Ectodermal cell (in vitro differentiated cells): ENCODE measurements at regions not wholly inside any gene's neighbourhood (a gene's known extent, or its start where the extent isn't known, plus 50 kb on each side); places are given as distances from the start of the nearest gene placed in this dataset.

Source experiments
- H3K27ac ChIP-seq: 2 replicates; pipeline ENCODE4 v1.7.0; 2013; ENCODE audit warnings: mild to moderate bottlenecking, low read depth, low read length; ENCODE audit not compliant: insufficient read depth, poor library complexity, severe bottlenecking
- H3K27me3 ChIP-seq: 2 replicates; pipeline ENCODE4 v1.7.0; 2013; ENCODE audit warnings: mild to moderate bottlenecking, low read length; ENCODE audit not compliant: insufficient read depth, control insufficient read depth, poor library complexity, severe bottlenecking
- H3K36me3 ChIP-seq: one replicate; pipeline ENCODE4 v1.7.0; 2013; ENCODE audit warnings: low read length; ENCODE audit not compliant: control insufficient read depth, insufficient read depth
- H3K4me1 ChIP-seq: one replicate; pipeline ENCODE4 v1.7.0; 2013; ENCODE audit warnings: low read length; ENCODE audit not compliant: control insufficient read depth, insufficient read depth
- H3K4me3 ChIP-seq: 2 replicates; pipeline ENCODE4 v1.7.0; 2013; ENCODE audit warnings: low read depth, low read length, control low read depth; ENCODE audit not compliant: insufficient read depth
- H3K9me3 ChIP-seq: 2 replicates; pipeline ENCODE4 v1.7.0; 2013; ENCODE audit warnings: mild to moderate bottlenecking, low read length, moderate library complexity; ENCODE audit not compliant: control insufficient read depth
- WGBS, 2 experiments: methylation state at CpG; one replicate each; pipeline ENCODE4 v1.1.7; 2013; ENCODE audit warnings: missing lambda C conversion rate in 2 of 2; 5-methylcytosine and 5-hydroxymethylcytosine counted together

DNA sequence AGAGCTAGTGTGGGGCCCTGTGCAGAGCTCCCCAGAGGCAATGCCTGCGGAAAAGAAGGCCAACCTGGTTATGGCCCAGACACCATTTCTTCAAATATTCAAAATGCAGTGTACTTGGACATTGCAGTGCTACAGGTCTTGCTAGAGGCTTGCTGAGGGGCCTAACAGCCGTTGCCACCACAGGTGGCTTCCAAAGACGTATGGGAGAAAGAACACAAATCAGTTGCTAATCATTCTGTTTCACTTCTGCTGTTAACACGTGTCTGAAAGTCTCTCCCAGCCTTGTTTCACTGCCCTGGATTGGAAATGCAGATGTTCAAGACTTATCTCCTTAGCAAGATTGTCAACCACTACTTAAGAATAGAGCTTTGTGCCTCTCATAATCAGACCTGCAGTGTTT is 925.9 kb downstream of the GALC start:
- 73 to 78% methylated on average over 4 of the region's 4 CpGs for WGBS, 2 experiments
- H3K4me1 ChIP-seq = no peaks in the 10 kb centered on the region
- H3K27me3 ChIP-seq = no peaks in the 10 kb centered on the region
- no peak overlapping the region for H3K27ac ChIP-seq
- H3K9me3 ChIP-seq = no peaks in the 10 kb centered on the region
- no peak overlapping the region for H3K4me3 ChIP-seq
- H3K36me3 ChIP-seq = no peaks in the 10 kb centered on the region

DNA sequence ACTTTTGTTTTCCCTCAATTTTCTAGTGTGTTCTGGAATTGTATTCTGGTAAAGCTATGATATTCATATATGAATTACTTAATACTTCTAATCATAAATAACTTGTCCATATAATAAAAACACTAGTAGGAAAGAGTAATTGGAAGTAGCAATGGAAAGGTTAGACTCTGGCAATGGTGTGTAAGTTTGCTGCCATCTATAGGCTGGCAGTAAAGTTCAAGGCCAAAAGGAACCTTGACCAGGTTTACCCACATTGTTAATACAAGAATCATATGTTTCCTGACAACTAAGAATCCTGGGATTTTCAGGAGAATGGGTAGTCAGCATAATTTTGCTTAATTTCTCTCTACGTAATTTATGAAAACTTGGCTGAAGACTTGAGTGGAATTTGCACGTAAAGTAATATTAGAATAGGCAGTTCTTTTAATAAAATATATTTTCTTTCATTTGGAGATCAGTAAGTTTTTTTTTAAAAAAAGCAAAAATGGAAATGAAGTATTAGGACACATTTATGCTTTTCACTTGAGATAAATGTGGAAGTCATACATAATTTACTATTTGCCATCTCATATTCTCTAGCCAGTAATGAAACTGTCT is 926.7 kb downstream of the GALC start:
- H3K4me1 ChIP-seq = no peaks in the 10 kb centered on the region
- 80 to 100% methylated on average over 1 of the region's 2 CpGs for WGBS, 2 experiments

DNA sequence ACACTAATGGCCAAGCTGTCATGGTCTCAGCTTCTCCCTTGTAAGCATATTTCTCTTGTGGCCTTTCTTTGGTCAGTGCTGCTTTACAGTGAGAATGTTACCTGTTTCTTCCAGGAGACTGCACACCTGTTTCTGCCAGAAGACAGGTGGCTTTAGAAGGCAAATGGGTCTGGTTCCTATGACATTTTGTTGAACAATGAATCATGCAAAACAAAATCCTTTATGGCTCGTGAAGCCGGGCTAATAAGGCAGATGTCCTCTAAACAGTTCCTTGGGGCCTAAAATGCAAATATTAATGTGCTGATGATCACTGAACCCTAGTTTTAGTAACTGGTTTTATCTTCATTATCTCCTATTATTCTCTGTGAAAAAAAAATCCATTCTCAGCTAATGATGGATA is 927.6 kb downstream of the GALC start:
- H3K4me1 ChIP-seq = no peaks in the 10 kb centered on the region
- WGBS, 2 experiments = 94 to 100% methylated on average over 2 of the region's 2 CpGs
- no peak overlapping the region for H3K4me3 ChIP-seq
- H3K36me3 ChIP-seq = no peaks in the 10 kb centered on the region
- H3K9me3 ChIP-seq = no peaks in the 10 kb centered on the region
- no peak overlapping the region for H3K27ac ChIP-seq
- no peaks in the 10 kb centered on the region for H3K27me3 ChIP-seq

More for the DNA sequence above, 926.7 kb downstream of the GALC start:
- H3K4me3 ChIP-seq = no peak overlapping the region
- H3K27ac ChIP-seq = no peak overlapping the region
- no peaks in the 10 kb centered on the region for H3K36me3 ChIP-seq
- no peaks in the 10 kb centered on the region for H3K9me3 ChIP-seq
- no peaks in the 10 kb centered on the region for H3K27me3 ChIP-seq

- Histone ChIP-seq H3K27ac (no peak overlapping the region), H3K36me3 (no peaks in the 10 kb centered on the region), H3K9me3 (no peaks in the 10 kb centered on the region), H3K4me3 (no peak overlapping the region), H3K27me3 (no peaks in the 10 kb centered on the region), H3K4me1 (no peaks in the 10 kb centered on the region)
- WGBS, 2 experiments = no CpG with 5 or more reads among the region's 1 CpG
These were observed 929.8 kb downstream of the GALC start for GRCh38 chr14:87063181-87063580.

DNA sequence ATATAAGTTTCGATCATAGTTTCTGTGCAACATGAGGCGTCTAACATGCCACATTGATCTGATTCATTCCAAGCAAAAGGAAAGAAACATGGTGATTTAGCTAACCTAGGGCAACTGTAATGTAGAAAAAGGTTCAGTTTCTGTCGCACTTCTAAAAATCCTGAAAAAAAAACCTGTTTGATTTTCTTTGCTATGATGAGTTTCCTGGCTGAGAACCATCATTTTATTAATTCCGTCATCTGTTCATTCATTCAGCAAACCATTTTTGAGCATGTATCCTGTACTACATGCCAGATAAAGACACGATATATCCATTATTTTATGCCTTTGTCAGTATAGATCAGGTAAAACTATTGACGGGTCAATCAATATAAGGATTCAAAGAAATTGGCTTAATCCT is 932.6 kb downstream of the GALC start:
- Histone ChIP-seq H3K4me1 (no peaks in the 10 kb centered on the region), H3K27me3 (no peaks in the 10 kb centered on the region), H3K27ac (no peak overlapping the region), H3K4me3 (no peak overlapping the region), H3K9me3 (no peaks in the 10 kb centered on the region), H3K36me3 (no peaks in the 10 kb centered on the region)
- 94 to 96% methylated on average over 4 to 6 of the region's 6 CpGs for WGBS, 2 experiments

DNA sequence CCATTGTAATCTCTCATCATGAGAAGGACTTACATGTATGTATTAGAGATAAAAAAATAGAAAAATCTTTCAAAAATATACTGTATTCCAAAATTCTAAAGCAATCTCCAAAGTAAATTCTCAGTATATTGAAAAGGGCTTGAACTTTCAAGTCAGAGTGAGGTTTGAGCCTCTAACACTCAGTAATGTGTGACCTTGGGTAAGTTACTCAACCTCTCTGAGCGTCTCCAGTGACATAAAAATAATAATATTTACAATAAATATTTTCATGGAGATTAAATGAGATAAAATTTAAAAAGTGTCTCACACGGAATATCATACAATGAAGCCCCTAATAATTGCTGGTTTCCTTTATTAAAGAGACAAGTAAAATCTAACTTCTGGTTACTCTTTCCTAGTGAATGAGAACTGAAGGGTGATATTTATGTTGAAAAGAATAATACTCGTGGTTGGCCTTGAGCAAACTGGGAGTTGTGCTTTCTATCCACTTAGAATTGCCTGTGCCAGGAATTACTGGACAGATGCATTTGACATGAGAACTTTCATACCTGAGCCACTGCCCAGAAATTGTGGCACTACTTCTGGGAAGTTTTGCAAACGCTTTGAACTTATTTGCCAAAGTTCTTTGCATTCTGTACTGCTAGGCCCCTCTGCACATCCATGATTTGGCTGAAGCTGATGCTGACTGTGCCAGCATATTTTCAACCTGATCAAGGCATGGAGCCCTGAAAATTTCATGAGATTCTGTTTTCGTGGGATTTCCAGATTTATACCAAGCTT is 933.7 kb downstream of the GALC start:
- H3K36me3 ChIP-seq = no peaks in the 10 kb centered on the region
- 91 to 95% methylated on average over 3 of the region's 5 CpGs for WGBS, 2 experiments
- H3K27ac ChIP-seq = no peak overlapping the region
- no peaks in the 10 kb centered on the region for H3K9me3 ChIP-seq
- H3K27me3 ChIP-seq = no peaks in the 10 kb centered on the region
- no peaks in the 10 kb centered on the region for H3K4me1 ChIP-seq
- no peak overlapping the region for H3K4me3 ChIP-seq

- Histone ChIP-seq H3K4me3 (no peak overlapping the region), H3K9me3 (no peaks in the 10 kb centered on the region), H3K27ac (no peak overlapping the region), H3K36me3 (no peaks in the 10 kb centered on the region), H3K4me1 (no peaks in the 10 kb centered on the region), H3K27me3 (no peaks in the 10 kb centered on the region)
- WGBS, 2 experiments = 56 to 70% methylated on average over 2 of the region's 2 CpGs
These were observed 938.0 kb downstream of the GALC start for GRCh38 chr14:87055007-87055406.

DNA sequence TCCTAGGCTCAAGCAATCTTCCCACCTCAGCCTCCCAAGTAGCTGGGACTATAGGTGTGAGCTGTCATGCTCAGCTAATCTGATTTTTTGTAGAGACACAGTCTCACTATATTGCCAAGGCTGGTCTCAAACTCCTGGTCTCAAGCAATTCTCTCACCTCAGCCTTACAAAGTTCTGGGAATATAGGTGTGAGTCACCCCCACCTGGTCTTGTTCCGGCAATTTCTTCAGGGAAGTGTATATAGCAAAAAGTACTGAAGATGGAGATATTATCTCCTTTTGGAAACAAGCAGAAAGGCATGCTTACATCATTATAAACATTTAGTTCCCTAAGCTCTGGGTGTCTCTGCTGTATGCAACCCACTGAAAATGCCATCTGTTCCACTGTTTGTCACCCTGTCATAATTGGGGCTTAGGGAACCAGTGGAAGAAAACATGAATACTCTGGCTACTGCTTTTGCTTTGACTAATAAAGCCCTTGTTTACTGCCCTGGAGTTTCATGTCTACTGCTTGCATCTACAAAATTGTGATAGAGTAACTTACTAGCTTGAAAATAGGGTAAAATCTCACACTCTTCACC is 940.2 kb downstream of the GALC start:
- 83 to 100% methylated on average over 1 of the region's 1 CpG for WGBS, 2 experiments
- H3K36me3 ChIP-seq = no peaks in the 10 kb centered on the region
- H3K9me3 ChIP-seq = no peaks in the 10 kb centered on the region
- no peak overlapping the region for H3K4me3 ChIP-seq
- H3K27me3 ChIP-seq = no peaks in the 10 kb centered on the region
- no peak overlapping the region for H3K27ac ChIP-seq
- H3K4me1 ChIP-seq = no peaks in the 10 kb centered on the region

- Histone ChIP-seq H3K9me3 (no peaks in the 10 kb centered on the region), H3K27ac (no peak overlapping the region), H3K36me3 (no peaks in the 10 kb centered on the region), H3K4me3 (no peak overlapping the region), H3K4me1 (no peaks in the 10 kb centered on the region), H3K27me3 (no peaks in the 10 kb centered on the region)
- 91 to 92% methylated on average over 1 of the region's 1 CpG for WGBS, 2 experiments
These were observed 942.6 kb downstream of the GALC start for GRCh38 chr14:87050421-87050820.

- Histone ChIP-seq H3K9me3 (no peaks in the 10 kb centered on the region), H3K27me3 (no peaks in the 10 kb centered on the region), H3K27ac (no peak overlapping the region), H3K4me3 (no peak overlapping the region), H3K4me1 (no peaks in the 10 kb centered on the region), H3K36me3 (no peaks in the 10 kb centered on the region)
- WGBS, 2 experiments = 42 to 50% methylated on average over 1 of the region's 1 CpG
These were observed 943.0 kb downstream of the GALC start for GRCh38 chr14:87049950-87050349.
